ENCODE measurements at regions not wholly inside any gene's neighbourhood (a gene's known extent, or its start where the extent isn't known, plus 50 kb on each side); places are given as distances from the start of the nearest gene placed in this dataset.

DNA sequence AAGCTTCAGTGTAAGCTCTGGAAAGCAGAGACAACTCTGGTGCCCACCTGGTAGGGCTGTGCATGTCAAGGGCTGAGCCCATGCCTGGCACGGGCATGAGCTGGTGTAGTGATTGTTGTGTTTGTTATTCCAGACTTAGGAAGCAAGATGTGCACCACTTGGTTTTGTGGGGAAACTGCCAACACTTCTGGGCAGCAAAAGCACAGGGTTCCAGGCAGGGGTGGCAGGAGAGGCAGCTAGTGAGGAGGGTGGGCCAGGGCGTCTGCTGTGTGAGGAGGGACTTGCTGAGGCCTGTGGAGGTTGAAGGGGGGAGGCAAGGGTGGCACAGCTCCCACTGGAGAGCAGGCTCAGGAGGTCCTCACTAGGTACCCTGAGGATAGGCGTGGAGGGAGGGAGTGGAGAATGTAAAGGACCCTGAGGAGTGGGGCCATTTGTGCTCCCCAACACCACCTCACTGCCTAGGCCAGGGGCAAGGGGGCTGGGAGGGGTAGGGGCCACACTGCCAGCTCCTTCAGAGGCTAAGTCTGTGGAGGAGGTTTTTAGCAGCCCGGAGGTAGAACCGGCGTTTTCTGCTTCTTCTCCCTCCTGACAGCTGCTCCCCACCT, 104.0 kb upstream of the POU3F3 start:
- Histone ChIP-seq H3K4me3 (ENCODE audit: low read depth, low read length) (no peak overlapping the region), H3K27ac (ENCODE audit: low read depth, low read length) (no peak overlapping the region), H3K9me3 (ENCODE audit: control insufficient read depth, insufficient read depth, low read length) (peaks cover 46% of the 10 kb centered on the region), H3K27me3 (ENCODE audit: control insufficient read depth, insufficient read depth, low read length) (no peaks in the 10 kb centered on the region)
- TF ChIP-seq, protein P1, sequence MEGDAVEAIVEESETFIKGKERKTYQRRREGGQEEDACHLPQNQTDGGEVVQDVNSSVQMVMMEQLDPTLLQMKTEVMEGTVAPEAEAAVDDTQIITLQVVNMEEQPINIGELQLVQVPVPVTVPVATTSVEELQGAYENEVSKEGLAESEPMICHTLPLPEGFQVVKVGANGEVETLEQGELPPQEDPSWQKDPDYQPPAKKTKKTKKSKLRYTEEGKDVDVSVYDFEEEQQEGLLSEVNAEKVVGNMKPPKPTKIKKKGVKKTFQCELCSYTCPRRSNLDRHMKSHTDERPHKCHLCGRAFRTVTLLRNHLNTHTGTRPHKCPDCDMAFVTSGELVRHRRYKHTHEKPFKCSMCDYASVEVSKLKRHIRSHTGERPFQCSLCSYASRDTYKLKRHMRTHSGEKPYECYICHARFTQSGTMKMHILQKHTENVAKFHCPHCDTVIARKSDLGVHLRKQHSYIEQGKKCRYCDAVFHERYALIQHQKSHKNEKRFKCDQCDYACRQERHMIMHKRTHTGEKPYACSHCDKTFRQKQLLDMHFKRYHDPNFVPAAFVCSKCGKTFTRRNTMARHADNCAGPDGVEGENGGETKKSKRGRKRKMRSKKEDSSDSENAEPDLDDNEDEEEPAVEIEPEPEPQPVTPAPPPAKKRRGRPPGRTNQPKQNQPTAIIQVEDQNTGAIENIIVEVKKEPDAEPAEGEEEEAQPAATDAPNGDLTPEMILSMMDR (IDR thresholded peaks at IDR 0.05; ENCODE audit: low read depth, low read length): no peak
- no peak for DNase-seq (ENCODE audit: low read depth, low spot score)
- ChIA-PET POLR2A (no interaction called here), CTCF (no interaction called here)

DNA sequence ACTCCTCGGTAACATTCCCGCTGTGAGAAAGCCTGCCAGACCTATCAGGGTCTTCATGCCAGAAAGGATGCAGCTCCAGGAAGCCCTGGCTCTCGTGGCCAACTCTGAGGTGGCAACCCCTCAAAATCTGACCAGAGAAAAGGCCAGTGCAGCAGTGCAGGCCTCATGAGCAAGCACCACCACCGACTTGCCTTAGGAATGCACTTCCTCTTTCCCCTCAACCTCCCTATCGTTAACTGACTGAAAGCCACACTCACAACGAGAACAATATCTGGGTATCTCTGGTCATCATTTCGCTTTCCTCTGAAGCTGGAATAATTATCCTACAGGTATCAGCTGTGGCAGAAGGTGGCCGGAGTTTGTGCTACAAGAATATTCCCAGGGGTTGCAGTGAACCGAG, 101.4 kb upstream of the POU3F3 start:
- ChIA-PET POLR2A (no interaction called here), CTCF (no interaction called here)
- no peak for DNase-seq (ENCODE audit: low read depth, low spot score)
- Histone ChIP-seq H3K27ac (ENCODE audit: low read depth, low read length) (no peak overlapping the region), H3K27me3 (ENCODE audit: control insufficient read depth, insufficient read depth, low read length) (no peaks in the 10 kb centered on the region), H3K4me3 (ENCODE audit: low read depth, low read length) (no peak overlapping the region), H3K9me3 (ENCODE audit: control insufficient read depth, insufficient read depth, low read length) (peaks cover 45% of the 10 kb centered on the region)
- TF ChIP-seq, protein P1 (IDR thresholded peaks at IDR 0.05; ENCODE audit: low read depth, low read length): no peak

DNA sequence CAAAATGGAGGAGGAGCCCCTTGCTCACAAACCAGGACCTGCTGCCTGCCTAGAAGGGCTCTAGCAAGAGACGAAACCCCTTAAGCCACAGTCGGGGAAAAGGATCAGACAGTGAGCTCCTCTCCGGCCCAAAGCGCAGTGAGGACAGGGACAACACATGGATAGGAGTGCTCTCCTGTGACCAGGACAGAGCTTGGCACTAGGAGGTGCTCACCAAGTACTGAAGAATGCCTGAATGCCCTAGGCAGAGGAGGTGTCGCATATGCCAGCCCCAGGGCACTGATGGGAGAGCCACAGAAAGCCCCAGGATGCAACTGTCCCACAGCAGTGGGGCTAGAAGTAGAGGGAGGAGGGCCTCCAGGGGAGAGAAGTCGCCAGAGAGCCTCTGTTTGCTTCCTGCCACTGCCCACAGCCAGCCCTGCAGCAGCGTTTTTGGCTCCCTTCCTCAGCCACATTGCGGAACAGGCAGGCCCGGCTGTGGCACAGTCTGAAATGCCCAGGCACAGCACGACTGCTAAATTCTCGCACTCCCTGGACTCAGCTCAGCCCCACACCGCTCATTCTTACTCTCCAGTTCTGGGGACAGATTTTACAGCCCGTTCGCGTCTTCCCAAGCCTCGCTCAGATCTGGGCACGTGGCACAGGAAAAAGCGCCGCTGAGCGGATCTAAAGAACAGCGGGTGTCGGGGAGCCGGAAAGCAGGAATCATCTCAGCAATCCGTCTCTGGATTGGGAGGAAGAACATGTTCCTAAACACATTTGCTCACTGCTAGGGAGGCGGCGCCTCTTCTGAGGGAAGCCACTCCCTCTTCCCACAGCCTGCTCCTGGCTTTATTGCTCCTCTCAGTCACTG, 98.7 kb upstream of the POU3F3 start:
- TF ChIP-seq, protein P1 (IDR thresholded peaks at IDR 0.05; ENCODE audit: low read depth, low read length): no peak
- no peak overlapping the region for H3K4me3 ChIP-seq (ENCODE audit: low read depth, low read length)
- no peak for DNase-seq (ENCODE audit: low read depth, low spot score)
- no peaks in the 10 kb centered on the region for H3K27me3 ChIP-seq (ENCODE audit: control insufficient read depth, insufficient read depth, low read length)
- no peak overlapping the region for H3K27ac ChIP-seq (ENCODE audit: low read depth, low read length)
- H3K9me3 ChIP-seq (ENCODE audit: control insufficient read depth, insufficient read depth, low read length): peaks cover 36% of the 10 kb centered on the region
- ChIA-PET CTCF (no interaction called here), POLR2A (no interaction called here)

DNA sequence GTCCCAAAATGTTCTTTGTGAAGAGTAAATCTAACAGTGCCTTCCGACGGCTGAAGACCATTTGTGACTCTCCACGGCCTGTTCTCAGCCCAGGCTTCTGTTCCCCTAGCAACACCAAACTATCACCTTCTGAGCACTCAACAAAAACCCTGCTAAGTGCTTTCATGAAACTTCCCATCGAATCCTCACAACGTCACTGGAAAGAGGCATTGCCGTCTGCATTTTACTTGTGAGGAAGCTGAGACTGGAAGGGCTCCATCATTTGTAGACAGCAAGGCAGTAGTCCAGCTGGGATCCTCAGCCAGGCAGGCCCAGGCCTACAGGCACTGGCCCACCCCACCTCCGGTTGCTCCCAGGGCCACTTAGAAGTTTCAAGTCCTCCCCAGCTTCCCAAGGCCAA, 97.8 kb upstream of the POU3F3 start:
- Histone ChIP-seq H3K27ac (ENCODE audit: low read depth, low read length) (no peak overlapping the region), H3K4me3 (ENCODE audit: low read depth, low read length) (no peak overlapping the region), H3K9me3 (ENCODE audit: control insufficient read depth, insufficient read depth, low read length) (peaks cover 32% of the 10 kb centered on the region), H3K27me3 (ENCODE audit: control insufficient read depth, insufficient read depth, low read length) (no peaks in the 10 kb centered on the region)
- CTCF ChIA-PET: no interaction called here
- DNase-seq (ENCODE audit: low read depth, low spot score): no peak
- TF ChIP-seq, protein P1 (IDR thresholded peaks at IDR 0.05; ENCODE audit: low read depth, low read length): no peak
- POLR2A ChIA-PET: no interaction called here

DNA sequence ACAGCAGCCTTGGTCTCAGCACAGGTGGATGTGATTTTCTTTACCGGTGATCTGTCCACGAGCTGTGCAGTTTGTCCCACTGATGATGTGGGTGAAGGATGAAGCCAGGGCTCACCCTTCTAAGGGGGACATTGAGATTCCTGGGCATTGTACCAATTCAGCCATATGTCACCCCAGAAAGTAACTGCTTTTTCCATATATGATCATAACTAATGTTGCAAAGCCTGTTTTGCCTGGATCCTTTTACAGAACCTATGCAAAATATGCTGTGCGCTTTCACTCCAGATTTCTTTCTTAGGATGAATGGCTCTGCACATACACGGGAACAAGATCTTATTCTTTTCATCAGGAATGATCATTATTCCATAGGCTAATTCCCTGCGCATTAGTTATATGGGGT, 96.9 kb upstream of the POU3F3 start:
- ChIA-PET CTCF (no interaction called here), POLR2A (no interaction called here)

More for the DNA sequence above, 96.9 kb upstream of the POU3F3 start:
- Histone ChIP-seq H3K4me3 (ENCODE audit: low read depth, low read length) (no peak overlapping the region), H3K9me3 (ENCODE audit: control insufficient read depth, insufficient read depth, low read length) (peaks cover 30% of the 10 kb centered on the region), H3K27ac (ENCODE audit: low read depth, low read length) (no peak overlapping the region), H3K27me3 (ENCODE audit: control insufficient read depth, insufficient read depth, low read length) (no peaks in the 10 kb centered on the region)
- DNase-seq (ENCODE audit: low read depth, low spot score): no peak
- TF ChIP-seq, protein P1 (IDR thresholded peaks at IDR 0.05; ENCODE audit: low read depth, low read length): no peak

All from AG04450 (cell line).